Left ventricle myocardium inferior (tissue), 1 donor: ENCODE measurements at regions not wholly inside any gene's neighbourhood (a gene's known extent, or its start where the extent isn't known, plus 50 kb on each side); places are given as distances from the start of the nearest gene placed in this dataset.
"Not testable (repeated sequence)": the region's sequence is repeated elsewhere in the genome, so short reads cannot be mapped to it uniquely, and the experiment has no call there.

Experiments
- DNase-seq: peaks from one replicate; pipeline ENCODE4 v3.0.0-alpha.2; 2020
- H3K27ac ChIP-seq: fragments of 200-600 bp; replicated peaks from 2 replicates; pipeline ENCODE4 v1.8.0; 2021
- H3K27me3 ChIP-seq: fragments of 200-600 bp; 2 replicates; pipeline ENCODE4 v1.8.0; 2021; ENCODE audit warnings: low read depth
- H3K36me3 ChIP-seq: fragments of 200-600 bp; 2 replicates; pipeline ENCODE4 v1.8.0; 2021
- H3K4me1 ChIP-seq: fragments of 200-600 bp; 2 replicates; pipeline ENCODE4 v1.8.0; 2021
- H3K4me3 ChIP-seq: fragments of 200-600 bp; 2 replicates; pipeline ENCODE4 v1.8.0; 2021; ENCODE audit warnings: mild to moderate bottlenecking, moderate library complexity
- H3K9me3 ChIP-seq: fragments of 200-600 bp; replicated peaks from 2 replicates; pipeline ENCODE4 v1.8.0; 2021
- CTCF ChIP-seq: fragments of 200-600 bp; IDR thresholded peaks from 2 replicates; pipeline ENCODE4 v1.8.0; 2021; ENCODE audit warnings: antibody characterized with exemption, mild to moderate bottlenecking, borderline replicate concordance
- intact Hi-C: fragments of 100-400 bp; cut with micrococcal nuclease; formaldehyde crosslinking; loops from one replicate; pipeline ENCODE4 v1.11.0; 2022
- donor health status: DM: no; HTN: yes; CAD: no; lungs with severe emphysema.

GRCh38 chr1:96525657-96526557, 195.7 kb upstream of the PTBP2 start:
- Histone ChIP-seq H3K27me3 (no peaks in the 10 kb centered on the region), H3K27ac (peak overlapping the region; percentile 30), H3K4me1 (no peaks in the 10 kb centered on the region), H3K36me3 (no peaks in the 10 kb centered on the region), H3K4me3 (no peak overlapping the region), H3K9me3 (peaks cover 20% of the 10 kb centered on the region)
- no peak for DNase-seq
- intact Hi-C loops = no loop called here
- no peak for TF ChIP-seq CTCF

- DNase-seq, intact Hi-C loops, H3K4me1 ChIP-seq, H3K36me3 ChIP-seq, H3K4me3 ChIP-seq, H3K27me3 ChIP-seq, H3K27ac ChIP-seq: not testable (repeated sequence)
- H3K9me3 ChIP-seq = peaks cover 20% of the 10 kb centered on the region
These were observed 192.9 kb upstream of the PTBP2 start for GRCh38 chr1:96528672-96529071.

GRCh38 chr1:96533820-96534219, 187.8 kb upstream of the PTBP2 start:
- Histone ChIP-seq H3K36me3 (no peaks in the 10 kb centered on the region), H3K9me3 (peaks cover 8% of the 10 kb centered on the region), H3K4me1 (peaks cover 15% of the 10 kb centered on the region), H3K27me3 (no peaks in the 10 kb centered on the region), H3K27ac (no peak overlapping the region), H3K4me3 (no peak overlapping the region)
- intact Hi-C loops = no loop called here
- DNase-seq = no peak
- TF ChIP-seq CTCF = no peak

GRCh38 chr1:96536581-96536980, 185.0 kb upstream of the PTBP2 start:
- intact Hi-C loops = no loop called here
- H3K27ac ChIP-seq = no peak overlapping the region

GRCh38 chr1:96538111-96538641, 183.4 kb upstream of the PTBP2 start:
- peak; percentile 47 for TF ChIP-seq CTCF
- no peak for DNase-seq
- Histone ChIP-seq H3K27ac (peak overlapping the region; percentile 91), H3K36me3 (no peaks in the 10 kb centered on the region), H3K4me3 (no peak overlapping the region), H3K27me3 (no peaks in the 10 kb centered on the region), H3K9me3 (no peaks in the 10 kb centered on the region), H3K4me1 (peaks cover 28% of the 10 kb centered on the region)
- intact Hi-C loops = no loop called here

More at GRCh38 chr1:96536581-96536980, 185.0 kb upstream of the PTBP2 start:
- TF ChIP-seq CTCF = no peak
- no peaks in the 10 kb centered on the region for H3K36me3 ChIP-seq
- DNase-seq = no peak
- no peak overlapping the region for H3K4me3 ChIP-seq
- H3K9me3 ChIP-seq = no peaks in the 10 kb centered on the region
- H3K27me3 ChIP-seq = no peaks in the 10 kb centered on the region
- H3K4me1 ChIP-seq = peaks cover 28% of the 10 kb centered on the region

- no peaks in the 10 kb centered on the region for H3K36me3 ChIP-seq
- TF ChIP-seq CTCF = no peak
- intact Hi-C loops = no loop called here
- H3K4me1 ChIP-seq = peaks cover 28% of the 10 kb centered on the region
- H3K27me3 ChIP-seq = no peaks in the 10 kb centered on the region
- H3K9me3 ChIP-seq = no peaks in the 10 kb centered on the region
- H3K4me3 ChIP-seq = no peak overlapping the region
- no peak for DNase-seq
- H3K27ac ChIP-seq = peak overlapping the region; percentile 91
These were observed 182.7 kb upstream of the PTBP2 start for GRCh38 chr1:96538883-96539282.
